GM19240 (cell line): ENCODE measurements at regions not wholly inside any gene's neighbourhood (a gene's known extent, or its start where the extent isn't known, plus 50 kb on each side); places are given as distances from the start of the nearest gene placed in this dataset.
"Not testable (repeated sequence)": the region's sequence is repeated elsewhere in the genome, so short reads cannot be mapped to it uniquely, and the experiment has no call there.

Experiments used
- DNase-seq: peaks from one replicate; pipeline ENCODE4 v3.0.0; 2011; ENCODE audit warnings: low spot score; ENCODE audit not compliant: insufficient read length

- no peak for DNase-seq
Measured at GRCh38 chr15:91609966-91610365, 243.5 kb upstream of the SLCO3A1 start.

GRCh38 chr15:91611561-91612323 is 241.8 kb upstream of the SLCO3A1 start:
- DNase-seq, result no peak

- no peak for DNase-seq
Measured at GRCh38 chr15:91620229-91620628, 233.3 kb upstream of the SLCO3A1 start.

GRCh38 chr15:91622235-91622634 is 231.3 kb upstream of the SLCO3A1 start:
- no peak for DNase-seq

DNA sequence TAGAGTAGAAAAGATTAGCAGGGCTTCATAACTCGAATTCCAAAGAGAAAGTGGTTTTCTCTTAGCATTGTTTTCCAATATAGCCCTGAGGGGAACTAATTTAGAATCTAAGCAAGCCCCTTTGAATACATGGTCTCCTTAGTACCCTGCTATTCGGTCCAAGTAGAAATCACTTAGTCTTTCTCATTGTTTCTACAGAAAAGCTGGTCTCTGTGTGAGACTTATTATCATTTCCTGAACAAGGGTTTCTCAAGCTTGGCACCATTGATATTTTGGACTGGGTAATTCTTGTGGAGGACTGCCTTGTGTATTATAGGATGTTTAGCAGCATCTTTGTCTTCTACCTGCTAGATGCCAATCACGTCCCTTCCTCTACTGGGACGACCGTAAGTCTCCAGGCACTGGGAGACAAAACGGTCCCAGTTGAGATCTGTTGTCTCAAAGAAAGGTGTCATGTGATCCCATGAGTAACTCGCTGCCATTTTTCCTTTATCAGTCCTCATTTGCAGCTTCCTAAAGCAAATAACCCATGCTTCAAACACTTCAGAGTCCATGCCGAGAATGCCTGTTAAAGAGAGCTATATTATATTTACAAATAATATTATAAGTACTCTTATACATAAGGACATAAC is 230.7 kb upstream of the SLCO3A1 start:
- DNase-seq, result no peak

DNA sequence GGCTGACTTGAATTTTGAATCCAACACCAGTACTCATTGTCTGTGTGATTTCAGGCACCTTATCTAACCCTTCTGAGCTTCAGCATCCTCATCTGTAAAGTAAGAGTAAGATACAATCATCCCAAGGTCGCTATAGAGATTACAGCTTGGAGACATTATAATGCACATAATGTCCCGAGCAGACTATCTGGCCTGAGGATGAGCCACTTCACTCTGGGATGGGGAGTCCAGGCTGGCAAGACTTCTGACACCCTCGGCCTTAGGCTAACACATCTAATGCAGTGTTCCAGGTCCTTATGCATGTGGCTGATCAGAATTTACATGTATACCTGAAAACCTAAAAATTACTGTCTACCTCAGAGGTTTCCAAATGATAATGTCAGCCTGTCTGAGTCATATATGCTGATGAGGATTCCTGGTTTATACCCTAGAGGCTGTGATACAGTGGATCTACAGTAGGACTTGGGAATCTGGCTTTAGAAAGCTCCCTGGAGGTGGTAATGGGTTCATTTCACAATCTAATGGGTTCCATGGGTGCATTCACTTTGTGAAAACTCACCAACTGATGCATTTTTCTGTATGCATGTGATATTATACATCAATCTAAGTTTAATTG is 229.0 kb upstream of the SLCO3A1 start:
- no peak for DNase-seq

DNA sequence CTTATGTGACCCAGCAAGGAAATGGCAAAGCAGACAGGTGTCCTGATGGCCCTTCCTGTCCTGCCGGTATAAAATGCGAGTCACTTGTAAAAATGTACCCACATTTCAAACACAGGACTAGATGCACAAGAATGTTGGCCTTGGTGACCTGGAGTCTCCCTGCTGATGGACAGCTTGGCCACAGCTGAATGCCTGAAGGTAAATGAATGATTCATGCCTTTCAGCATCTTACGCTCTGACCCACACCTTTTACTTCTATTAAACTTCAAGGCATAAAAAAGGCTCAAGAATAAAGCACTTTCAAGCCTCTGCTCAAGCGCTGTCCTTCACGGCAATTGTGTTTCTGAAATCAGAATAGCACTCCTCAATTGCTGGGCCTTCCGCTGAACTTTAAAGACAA is 228.0 kb upstream of the SLCO3A1 start:
- DNase-seq, result no peak

- DNase-seq, result no peak
Measured at GRCh38 chr15:91627473-91628278, 225.8 kb upstream of the SLCO3A1 start.

DNA sequence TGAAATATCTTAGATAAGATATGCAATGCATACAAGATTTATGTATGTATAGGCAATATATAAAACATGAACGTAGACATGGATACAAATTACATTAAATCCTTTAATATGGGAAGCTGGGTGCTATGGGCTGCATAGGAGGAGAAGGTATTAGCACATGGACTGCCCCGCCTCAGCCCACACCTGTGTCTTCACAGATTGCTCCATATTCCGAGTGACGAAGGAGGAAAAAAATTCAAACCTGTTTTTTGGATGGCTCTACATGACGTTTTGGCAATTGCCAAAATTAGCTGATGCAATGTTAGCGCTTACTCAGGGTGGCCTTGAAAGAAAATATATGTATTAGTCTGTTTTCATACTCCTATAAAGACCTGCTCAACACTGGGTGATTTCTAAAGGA is 223.4 kb upstream of the SLCO3A1 start:
- no peak for DNase-seq

- no peak for DNase-seq
Measured at GRCh38 chr15:91632176-91632575, 221.3 kb upstream of the SLCO3A1 start.

GRCh38 chr15:91632981-91633380 is 220.5 kb upstream of the SLCO3A1 start:
- no peak for DNase-seq

- no peak for DNase-seq
Measured at GRCh38 chr15:91634179-91634578, 219.3 kb upstream of the SLCO3A1 start.

DNA sequence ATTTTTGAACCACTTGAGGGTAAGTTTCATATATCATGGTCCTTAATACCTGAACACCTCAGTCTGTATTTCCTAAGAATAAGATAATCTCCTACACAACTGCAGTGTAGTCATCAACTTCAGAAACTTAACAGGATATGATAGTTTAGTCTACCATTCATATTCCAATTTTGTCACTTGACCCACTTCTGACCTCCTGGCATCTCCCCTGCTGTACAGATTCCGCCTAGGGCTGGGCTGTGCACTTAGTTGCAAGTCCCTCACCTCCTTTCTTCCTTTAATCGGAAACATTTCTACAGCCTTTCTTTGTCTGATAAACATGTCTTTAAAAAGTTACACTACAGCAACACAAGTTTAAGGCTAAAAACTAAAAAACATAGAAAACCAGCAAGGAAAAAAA is 218.4 kb upstream of the SLCO3A1 start:
- DNase-seq, result no peak

GRCh38 chr15:91635641-91636040 is 217.9 kb upstream of the SLCO3A1 start:
- DNase-seq, result no peak

- no peak for DNase-seq
Measured at GRCh38 chr15:91649016-91649415, 204.5 kb upstream of the SLCO3A1 start.

- no peak for DNase-seq
Measured at GRCh38 chr15:91649831-91650321, 203.6 kb upstream of the SLCO3A1 start.

DNA sequence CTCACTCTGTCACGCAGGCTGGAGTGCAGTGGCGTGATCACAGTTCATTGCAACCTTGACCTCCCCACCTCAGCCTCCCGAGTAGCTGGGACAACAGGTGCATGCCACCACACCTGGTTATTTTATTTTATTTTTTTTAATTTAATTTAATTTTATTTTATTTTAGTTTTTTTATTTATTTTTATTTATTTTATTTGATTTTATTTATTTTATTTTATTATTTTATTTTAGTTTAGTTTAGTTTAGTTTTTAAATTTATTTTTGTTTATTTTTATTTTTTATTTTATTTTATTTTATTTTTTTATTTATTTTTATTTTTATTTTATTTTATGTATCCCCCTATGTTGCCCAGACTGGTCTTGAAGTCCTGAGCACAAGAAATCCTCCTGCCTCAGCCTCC is 202.3 kb upstream of the SLCO3A1 start:
- no peak for DNase-seq

DNA sequence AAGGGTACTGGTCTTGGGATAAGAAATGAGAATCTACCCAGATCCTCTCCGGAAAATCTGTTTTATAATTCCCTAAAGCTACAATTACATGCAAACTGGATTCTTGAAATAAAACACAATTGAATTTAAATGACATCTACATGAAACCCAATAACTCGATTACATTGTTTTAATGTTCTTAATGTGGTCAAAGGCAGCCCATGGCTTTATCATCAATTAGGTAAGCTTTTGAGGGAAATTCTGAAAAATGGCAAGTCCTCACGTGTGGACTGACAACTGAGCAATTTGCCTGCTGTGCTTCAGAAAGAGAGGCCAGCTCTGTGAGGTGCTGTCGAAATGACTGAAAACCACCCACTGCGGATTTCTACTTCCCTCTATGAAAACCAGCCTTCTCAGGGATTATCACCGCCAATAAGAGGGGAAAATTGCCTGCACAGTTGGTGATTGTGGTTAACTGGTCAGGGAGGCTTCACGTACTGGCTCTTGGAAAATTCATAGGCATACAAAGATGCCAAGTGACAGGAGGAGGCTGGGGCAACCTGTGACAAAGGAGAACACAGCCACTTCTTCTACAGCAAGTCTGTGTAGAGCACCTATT is 200.8 kb upstream of the SLCO3A1 start:
- DNase-seq, result no peak

DNA sequence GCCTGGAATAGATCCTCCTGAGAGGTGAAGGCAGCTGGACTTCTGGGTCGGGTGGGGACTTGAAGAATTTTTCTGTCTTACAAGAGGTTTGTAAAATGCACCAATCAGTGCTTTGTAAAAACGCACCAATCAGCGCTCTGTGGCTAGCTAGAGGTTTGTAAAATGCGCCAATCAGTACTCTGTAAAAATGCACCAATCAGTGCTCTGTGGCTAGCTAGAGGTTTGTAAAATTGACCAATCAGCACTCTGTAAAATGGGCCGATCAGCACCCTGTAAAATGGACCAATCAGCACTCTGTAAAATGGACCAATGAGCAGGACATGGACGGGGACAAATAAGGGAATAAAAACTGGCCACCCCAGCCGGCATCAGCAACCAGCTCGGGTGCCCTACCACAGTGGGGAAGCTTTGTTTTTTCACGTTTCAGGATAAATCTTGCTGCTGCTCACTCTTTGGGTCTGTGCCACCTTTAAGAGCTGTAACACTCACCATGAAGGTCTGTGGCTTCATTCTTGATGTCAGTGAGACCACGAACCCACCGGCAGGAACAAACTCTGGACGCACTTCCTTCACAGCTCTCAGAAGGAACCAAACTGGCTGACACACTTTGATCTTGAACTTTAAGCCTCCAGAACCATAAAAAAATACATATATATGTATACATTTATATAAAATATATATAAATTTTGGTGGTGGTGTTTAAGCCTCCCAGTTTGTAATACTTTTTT is 197.8 kb upstream of the SLCO3A1 start:
- DNase-seq, result not testable (repeated sequence)

GRCh38 chr15:91660174-91660649 is 193.3 kb upstream of the SLCO3A1 start:
- DNase-seq, result no peak
